ENCODE measurements at regions not wholly inside any gene's neighbourhood (a gene's known extent, or its start where the extent isn't known, plus 50 kb on each side); places are given as distances from the start of the nearest gene placed in this dataset.

DNA sequence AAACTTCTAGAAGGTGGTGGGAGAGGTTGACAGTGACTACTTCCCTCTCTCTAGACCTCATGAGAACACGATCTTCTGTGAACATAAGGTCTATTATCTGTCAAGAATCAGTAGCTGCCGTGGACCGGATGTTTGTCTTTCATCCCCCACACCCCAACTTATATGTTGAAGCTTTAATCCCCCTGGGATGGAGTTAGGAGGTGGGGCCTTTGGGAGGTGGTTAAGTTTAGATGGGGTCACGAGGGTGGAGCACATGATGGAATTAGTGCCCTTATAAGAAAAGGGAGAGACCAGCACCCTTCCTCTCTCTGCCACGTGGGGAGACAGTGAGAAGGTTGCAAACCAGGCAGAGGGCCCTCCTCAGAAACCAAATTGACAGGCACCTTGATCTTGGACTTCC lies 409.1 kb downstream of the QKI start:
- TF ChIP-seq, protein P1, sequence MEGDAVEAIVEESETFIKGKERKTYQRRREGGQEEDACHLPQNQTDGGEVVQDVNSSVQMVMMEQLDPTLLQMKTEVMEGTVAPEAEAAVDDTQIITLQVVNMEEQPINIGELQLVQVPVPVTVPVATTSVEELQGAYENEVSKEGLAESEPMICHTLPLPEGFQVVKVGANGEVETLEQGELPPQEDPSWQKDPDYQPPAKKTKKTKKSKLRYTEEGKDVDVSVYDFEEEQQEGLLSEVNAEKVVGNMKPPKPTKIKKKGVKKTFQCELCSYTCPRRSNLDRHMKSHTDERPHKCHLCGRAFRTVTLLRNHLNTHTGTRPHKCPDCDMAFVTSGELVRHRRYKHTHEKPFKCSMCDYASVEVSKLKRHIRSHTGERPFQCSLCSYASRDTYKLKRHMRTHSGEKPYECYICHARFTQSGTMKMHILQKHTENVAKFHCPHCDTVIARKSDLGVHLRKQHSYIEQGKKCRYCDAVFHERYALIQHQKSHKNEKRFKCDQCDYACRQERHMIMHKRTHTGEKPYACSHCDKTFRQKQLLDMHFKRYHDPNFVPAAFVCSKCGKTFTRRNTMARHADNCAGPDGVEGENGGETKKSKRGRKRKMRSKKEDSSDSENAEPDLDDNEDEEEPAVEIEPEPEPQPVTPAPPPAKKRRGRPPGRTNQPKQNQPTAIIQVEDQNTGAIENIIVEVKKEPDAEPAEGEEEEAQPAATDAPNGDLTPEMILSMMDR (IDR thresholded peaks at IDR 0.05) = no peak
- TF ChIP-seq POLR2A (IDR thresholded peaks at IDR 0.05) (no peak), EP300 (IDR thresholded peaks at IDR 0.05) (no peak), POLR2AphosphoS5 (IDR thresholded peaks at IDR 0.05) (no peak)
